GM21717 (cell line): ENCODE measurements at regions not wholly inside any gene's neighbourhood (a gene's known extent, or its start where the extent isn't known, plus 50 kb on each side); places are given as distances from the start of the nearest gene placed in this dataset.
A peak's percentile ranks its signal among the peaks of the same experiment; 100 is the strongest.

ENCODE experiments used
- ATAC-seq: cut with Tn5 transposase; IDR thresholded peaks from one replicate; pipeline ENCODE4 v1.9.1; 2021; ENCODE audit warnings: mild to moderate bottlenecking, moderate library complexity; ENCODE audit not compliant: unreplicated experiment

GRCh38 chr7:142420554-142421362 is 162.9 kb upstream of the PRSS58 start:
- ATAC-seq, result no peak

GRCh38 chr7:142418326-142418725 is 160.5 kb upstream of the PRSS58 start:
- no peak for ATAC-seq

GRCh38 chr7:142414915-142415314 is 157.1 kb upstream of the PRSS58 start:
- ATAC-seq, result no peak

GRCh38 chr7:142414135-142414534 is 156.3 kb upstream of the PRSS58 start:
- ATAC-seq, result no peak

GRCh38 chr7:142413280-142414000 is 155.6 kb upstream of the PRSS58 start:
- ATAC-seq, result no peak

GRCh38 chr7:142412551-142413193 is 154.8 kb upstream of the PRSS58 start:
- no peak for ATAC-seq

GRCh38 chr7:142409471-142409870 is 151.6 kb upstream of the PRSS58 start:
- no peak for ATAC-seq

- no peak for ATAC-seq
Measured at GRCh38 chr7:142408794-142409193, 150.9 kb upstream of the PRSS58 start.

- ATAC-seq, result no peak
Measured at GRCh38 chr7:142407939-142408570, 150.2 kb upstream of the PRSS58 start.

- no peak for ATAC-seq
Measured at GRCh38 chr7:142405122-142405765, 147.4 kb upstream of the PRSS58 start.

- no peak for ATAC-seq
Measured at GRCh38 chr7:142401951-142402350, 144.1 kb upstream of the PRSS58 start.

- ATAC-seq, result no peak
Measured at GRCh38 chr7:142400042-142400533, 142.2 kb upstream of the PRSS58 start.

GRCh38 chr7:142391191-142391992 is 133.5 kb upstream of the PRSS58 start:
- ATAC-seq, result no peak

GRCh38 chr7:142389544-142389943 is 131.7 kb upstream of the PRSS58 start:
- no peak for ATAC-seq

- peak; percentile 86 for ATAC-seq
Measured at GRCh38 chr7:142385491-142386340, 127.9 kb upstream of the PRSS58 start.

- peak; percentile 51 for ATAC-seq
Measured at GRCh38 chr7:142384493-142384922, 126.7 kb upstream of the PRSS58 start.

- peak; percentile 45 for ATAC-seq
Measured at GRCh38 chr7:142383841-142384492, 126.1 kb upstream of the PRSS58 start.

- ATAC-seq, result no peak
Measured at GRCh38 chr7:142381727-142382390, 124.0 kb upstream of the PRSS58 start.
